K562 (cell line): ENCODE measurements at regions not wholly inside any gene's neighbourhood (a gene's known extent, or its start where the extent isn't known, plus 50 kb on each side); places are given as distances from the start of the nearest gene placed in this dataset.

Source experiments
- CTCF ChIP-seq, 3 experiments: IDR thresholded peaks in 2 of 3; conservative IDR thresholded peaks in 1 of 3; 2 replicates each; pipeline ENCODE4 v1.5.1; 2011 to 2012; ENCODE audit warnings: low read length in 3 of 3, mild to moderate bottlenecking in 3 of 3, control low read depth in 2 of 3, improper control_type of control experiment in 1 of 3, inconsistent platforms in 1 of 3, low read depth in 1 of 3, mixed read lengths in 1 of 3, moderate library complexity in 1 of 3; ENCODE audit not compliant: insufficient read depth in 2 of 3
- ILF3 ChIP-seq: fragments of 450-650 bp; IDR thresholded peaks from 2 replicates; pipeline ENCODE4 v1.6.1; 2018; ENCODE audit warnings: antibody characterized with exemption, mild to moderate bottlenecking, moderate library complexity, borderline replicate concordance
- MAFG ChIP-seq: fragments of 450-650 bp; conservative IDR thresholded peaks from 2 replicates; pipeline ENCODE4 v1.6.1; 2016; ENCODE audit warnings: missing genetic modification characterization, missing compliant biosample characterization
- NR1H2 ChIP-seq: sonication (generic); formaldehyde crosslinking; IDR thresholded peaks from 2 replicates; pipeline ENCODE4 v1.4.0; 2020; ENCODE audit warnings: mild to moderate bottlenecking, missing genetic modification reagents
- RFX5 ChIP-seq: IDR thresholded peaks from 2 replicates; pipeline ENCODE4 v1.6.1; 2011; ENCODE audit warnings: low read depth, mild to moderate bottlenecking, improper control_type of control experiment, low read length
- TAF1 ChIP-seq: IDR thresholded peaks from 2 replicates; pipeline ENCODE4 v1.6.1; 2011; ENCODE audit warnings: mild to moderate bottlenecking, low read length, moderate library complexity; ENCODE audit not compliant: insufficient read depth, control insufficient read depth, severe bottlenecking; ENCODE audit errors: extremely low read depth
- ZFX ChIP-seq: sonication (generic); formaldehyde crosslinking; IDR thresholded peaks from 2 replicates; pipeline ENCODE4 v1.8.0; 2022; ENCODE audit warnings: mild to moderate bottlenecking, missing genetic modification reagents, moderate library complexity

- TF ChIP-seq TAF1 (no peak), RFX5 (no peak), NR1H2 (CRISPR knock-in tag) (no peak), CTCF (IDR thresholded peaks at IDR 0.05 in 2 of 3, conservative IDR thresholded peaks at IDR 0.05 in 1 of 3; ENCODE audit: insufficient read depth in 2 of 3, low read depth in 1 of 3, low read length in 3 of 3) (no peak), ZFX (CRISPR knock-in tag) (no peak), MAFG (tag) (no peak), ILF3 (no peak)
These were observed 402.2 kb upstream of the PLXNA2 start for GRCh38 chr1:208646431-208646830.
